GM20000 (cell line): ENCODE measurements at regions not wholly inside any gene's neighbourhood (a gene's known extent, or its start where the extent isn't known, plus 50 kb on each side); places are given as distances from the start of the nearest gene placed in this dataset.
"Not testable (repeated sequence)": the region's sequence is repeated elsewhere in the genome, so short reads cannot be mapped to it uniquely, and the experiment has no call there.

Experiments used
- DNase-seq: peaks from one replicate; pipeline ENCODE4 v3.0.0; 2012; ENCODE audit warnings: low spot score
- CTCF ChIP-seq: IDR thresholded peaks from 2 replicates; pipeline ENCODE4 v1.5.1; 2012; ENCODE audit warnings: mild to moderate bottlenecking, control low read depth; ENCODE audit errors: extremely low read depth, missing control alignments

- no peak for DNase-seq
- peak; percentile 30 for TF ChIP-seq CTCF
Measured at GRCh38 chr2:31688282-31688681, 107.5 kb upstream of the SRD5A2 start.

DNA sequence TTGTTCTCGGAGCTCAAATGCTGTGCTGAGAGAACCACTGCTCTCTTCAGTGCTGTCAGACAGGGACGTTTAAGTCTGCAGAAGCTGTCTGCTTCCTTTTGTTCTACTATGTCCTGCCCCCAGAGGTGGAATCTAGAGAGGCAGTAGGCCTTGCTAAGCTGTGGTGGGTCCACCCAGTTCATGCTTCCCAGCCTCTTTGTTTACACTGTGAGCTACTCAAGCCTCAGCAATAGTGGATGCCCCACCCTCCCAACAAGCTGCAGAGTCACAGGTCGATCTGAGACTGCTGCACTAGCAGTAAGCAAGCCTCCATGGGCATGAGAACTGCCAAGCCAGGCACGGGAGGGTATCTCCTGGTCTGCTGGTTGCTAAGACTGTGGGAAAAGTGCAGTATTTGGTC is 102.8 kb upstream of the SRD5A2 start:
- not testable (repeated sequence) for DNase-seq

DNA sequence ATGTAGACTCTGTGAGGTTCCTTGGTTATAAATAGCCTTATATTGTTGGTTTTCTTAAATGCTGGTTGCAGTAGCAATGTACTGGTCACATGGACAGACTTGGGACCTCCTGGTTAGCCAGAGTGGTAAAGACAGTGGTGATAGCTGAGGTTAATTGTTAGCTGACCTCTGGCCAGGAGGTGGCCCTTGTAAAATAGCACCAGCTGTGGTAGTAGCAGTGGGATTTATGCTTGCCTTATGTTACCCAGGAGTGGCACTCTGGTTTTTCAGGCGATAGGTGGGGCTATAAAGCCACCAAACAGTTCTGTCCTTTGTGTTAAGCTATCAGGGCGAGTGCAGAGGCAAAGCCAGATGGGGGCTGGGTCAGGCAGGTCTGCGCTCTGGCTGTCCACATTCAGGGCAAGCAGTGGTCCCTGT is 94.8 kb upstream of the SRD5A2 start:
- no peak for DNase-seq
- TF ChIP-seq CTCF = no peak

DNA sequence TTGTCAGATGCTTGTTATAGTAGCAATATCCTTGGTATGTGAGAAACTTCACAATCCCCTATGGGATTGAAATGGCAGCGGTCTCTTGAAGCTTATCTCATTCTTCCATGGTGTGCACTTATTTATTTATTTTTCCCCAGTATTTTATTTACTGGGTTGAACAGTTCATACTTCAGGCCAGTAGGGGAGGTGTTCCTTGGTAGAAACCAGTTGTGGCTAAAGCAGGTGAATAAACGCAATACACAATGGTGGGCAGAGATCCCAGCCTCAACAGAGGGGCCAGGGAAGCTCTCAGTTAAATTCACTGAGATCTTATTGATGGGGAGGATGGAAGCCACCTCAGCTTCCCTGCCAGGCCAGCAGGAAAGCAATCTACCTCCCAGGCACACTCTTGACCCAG is 93.7 kb upstream of the SRD5A2 start:
- no peak for DNase-seq
- TF ChIP-seq CTCF = no peak

DNA sequence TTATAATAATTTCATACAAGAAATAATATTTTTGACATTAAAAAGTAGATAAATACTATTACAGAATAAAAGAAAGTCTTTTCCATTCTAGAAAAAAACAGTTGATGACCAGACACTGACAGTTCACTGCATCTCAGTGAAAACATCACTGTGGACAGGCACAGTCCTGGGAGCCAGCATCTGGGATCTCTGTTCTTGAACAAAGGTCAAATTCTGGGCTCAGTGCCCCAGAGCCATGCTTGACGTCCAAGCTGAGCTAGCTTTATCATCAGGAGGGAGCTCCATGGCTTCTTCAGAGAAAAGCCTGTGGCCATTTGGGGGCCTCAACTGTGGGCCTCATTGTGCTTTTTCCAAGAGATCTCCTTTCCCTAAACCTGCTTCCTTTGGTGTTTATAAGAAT is 86.1 kb upstream of the SRD5A2 start:
- no peak for DNase-seq
- no peak for TF ChIP-seq CTCF

DNA sequence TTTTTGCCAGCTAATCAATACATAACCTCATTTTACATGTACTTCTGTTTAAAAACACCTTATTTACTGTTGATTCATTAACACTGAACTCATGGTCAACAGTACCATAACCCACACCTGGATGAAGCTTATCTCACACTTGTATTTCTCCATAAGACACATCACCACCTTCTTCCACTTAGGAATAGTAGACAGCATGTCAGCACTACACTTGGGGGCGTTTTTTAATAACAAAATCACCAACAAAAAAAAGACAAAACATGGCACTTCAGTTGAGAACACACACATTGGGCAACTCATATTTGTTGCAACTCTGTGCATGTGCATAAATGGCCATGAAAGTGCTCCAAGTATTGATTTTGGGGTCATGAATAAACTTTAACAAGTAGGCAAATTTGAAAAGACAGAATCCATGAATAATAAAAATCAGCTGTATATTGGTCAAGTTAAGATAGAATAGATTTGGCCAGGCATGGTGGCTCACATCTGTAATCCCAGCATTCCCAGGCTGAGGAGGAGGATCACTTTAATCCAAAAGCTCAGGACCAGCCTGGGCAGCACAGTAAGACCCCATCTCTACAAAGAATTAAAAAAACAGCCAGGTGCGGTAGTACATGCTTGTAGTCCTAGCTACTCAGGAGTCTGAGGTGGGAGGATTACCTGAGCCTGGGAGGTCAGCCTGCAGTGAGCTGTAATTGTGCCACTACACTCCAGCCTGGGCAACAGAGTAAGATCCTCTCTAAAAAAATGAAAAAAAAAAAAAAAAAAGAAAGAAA is 84.4 kb upstream of the SRD5A2 start:
- TF ChIP-seq CTCF = no peak
- no peak for DNase-seq

- DNase-seq = no peak
Measured at GRCh38 chr2:31660812-31661335, 80.1 kb upstream of the SRD5A2 start.

More at GRCh38 chr2:31660812-31661335, 80.1 kb upstream of the SRD5A2 start:
- no peak for TF ChIP-seq CTCF
